ENCODE measurements at regions not wholly inside any gene's neighbourhood (a gene's known extent, or its start where the extent isn't known, plus 50 kb on each side); places are given as distances from the start of the nearest gene placed in this dataset.

DNA sequence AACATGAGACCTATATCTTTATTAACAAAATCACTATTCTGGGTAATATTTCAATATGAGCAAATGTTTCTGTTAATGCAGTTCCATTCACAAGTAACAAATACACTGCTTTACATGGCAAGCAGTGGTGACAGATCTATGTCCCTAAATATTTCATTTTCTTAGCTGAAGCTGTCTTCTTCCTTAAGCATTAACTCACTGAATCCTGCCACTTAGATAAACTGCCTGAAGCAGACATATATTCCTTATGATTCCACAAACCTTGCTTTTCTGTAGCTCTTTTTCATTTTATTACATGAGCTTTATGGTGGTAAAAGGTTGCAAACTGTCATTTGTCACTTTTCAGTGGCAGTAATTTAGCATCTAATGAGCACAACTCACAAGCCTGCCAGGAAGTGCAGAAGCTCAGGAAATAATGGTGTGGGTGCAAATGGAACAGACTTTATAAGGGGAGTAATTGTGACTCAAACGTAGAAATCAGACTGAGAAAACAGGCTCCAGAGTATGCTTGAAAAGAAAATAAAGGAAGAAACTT is 217.2 kb downstream of the XPNPEP1 start:
- no peaks in the 10 kb centered on the region for H4K20me1 ChIP-seq (replicated peaks in 1 of 2; ENCODE audit: control insufficient read depth in 1 of 2, insufficient read depth in 2 of 2, low read length in 2 of 2)
- H3K27ac ChIP-seq (ENCODE audit: low read depth, low read length), result no peak overlapping the region
- no peak overlapping the region for H4K91ac ChIP-seq (replicated peaks; ENCODE audit: insufficient read length, low read length)
- no peak overlapping the region for H2BK120ac ChIP-seq (replicated peaks; ENCODE audit: low read depth, low read length)
- no peak overlapping the region for H2AK5ac ChIP-seq (ENCODE audit: low read depth, low read length)
- H3K36me3 ChIP-seq (ENCODE audit: control insufficient read depth in 2 of 4, insufficient read depth in 4 of 4, low read length in 3 of 4), result no peaks in the 10 kb centered on the region
- H3K56ac ChIP-seq (replicated peaks; ENCODE audit: insufficient read length, low read depth, low read length), result no peak overlapping the region
- no peak overlapping the region for H2BK5ac ChIP-seq (ENCODE audit: low read depth, low read length)
- H3K27me3 ChIP-seq (replicated peaks in 1 of 4; ENCODE audit: control insufficient read depth in 3 of 4, extremely low read depth in 1 of 4, insufficient read depth in 3 of 4, low read length in 3 of 4), result no peaks in the 10 kb centered on the region
- DNase-seq (ENCODE audit: low read depth in 1 of 2, low spot score in 2 of 2) (no peak), FAIRE-seq (no peak)
- no peak overlapping the region for H3K4ac ChIP-seq (replicated peaks; ENCODE audit: insufficient read length, low read depth, low read length)
- no peaks in the 10 kb centered on the region for H3K79me2 ChIP-seq (ENCODE audit: control insufficient read depth in 1 of 2, insufficient read depth in 2 of 2, low read length in 2 of 2)
- H4K8ac ChIP-seq (ENCODE audit: extremely low read depth, insufficient read depth, low read length), result no peak overlapping the region
- H3K9me3 ChIP-seq (ENCODE audit: insufficient read depth in 2 of 2, low read depth in 1 of 2, low read length in 1 of 2), result peaks cover 2 to 4% of the 10 kb centered on the region in 2 experiments; a peak in 3 of 4 replicates
- H3K23ac ChIP-seq (ENCODE audit: insufficient read length), result no peak overlapping the region
- H3K14ac ChIP-seq (ENCODE audit: insufficient read length), result no peak overlapping the region
- no peak overlapping the region for H3K4me2 ChIP-seq (ENCODE audit: insufficient read depth in 1 of 2, low read depth in 2 of 2, low read length in 2 of 2)
- no peaks in the 10 kb centered on the region for H3K79me1 ChIP-seq (ENCODE audit: low read depth, low read length)
- ChIA-PET CTCF (ENCODE audit: partially characterized antibody) (no interaction called here), POLR2A (ENCODE audit: partially characterized antibody) (no interaction called here)
- no peak overlapping the region for H3K9ac ChIP-seq (replicated peaks in 1 of 4; ENCODE audit: extremely low read depth in 1 of 4, low read depth in 3 of 4, low read length in 3 of 4)
- H2AFZ ChIP-seq (ENCODE audit: low read length), result no peak overlapping the region
- H3K4me3 ChIP-seq (ENCODE audit: extremely low read depth in 1 of 4, insufficient read depth in 2 of 4, low read depth in 3 of 4, low read length in 4 of 4), result no peak overlapping the region
- H3K18ac ChIP-seq (ENCODE audit: extremely low read depth, low read length), result no peak overlapping the region
- H4K5ac ChIP-seq (ENCODE audit: insufficient read length, low read depth, low read length), result no peak overlapping the region
- 73% methylated on average over 1 of the region's 1 CpG; no CpG with 5 or more reads in 1 of the 2 experiments for WGBS, 2 experiments (ENCODE audit: extremely low coverage in 1 of 2, insufficient coverage in 1 of 2, insufficient read length in 1 of 2, insufficient replicate concordance in 2 of 2, low coverage in 1 of 2, low lambda C conversion rate in 2 of 2, missing lambda C conversion rate in 1 of 2)
- H3K4me1 ChIP-seq (replicated peaks in 1 of 4; ENCODE audit: control insufficient read depth in 3 of 4, insufficient read depth in 4 of 4, low read length in 3 of 4), result no peaks in the 10 kb centered on the region
- no peaks in the 10 kb centered on the region for H3K23me2 ChIP-seq (ENCODE audit: low read depth, low read length)
- no peak overlapping the region for H2BK15ac ChIP-seq (ENCODE audit: low read length)
- H2BK12ac ChIP-seq (ENCODE audit: low read depth, low read length), result no peak overlapping the region
- H2BK20ac ChIP-seq (ENCODE audit: low read length), result no peak overlapping the region
- no peak for TF ChIP-seq ZNF274 (IDR thresholded peaks at IDR 0.05; ENCODE audit: borderline replicate concordance, extremely low read depth, low read length)
- no peak for TF ChIP-seq MAFK (IDR thresholded peaks at IDR 0.05; ENCODE audit: low read depth, low read length)
- no peak for TF ChIP-seq JUND (IDR thresholded peaks at IDR 0.05; ENCODE audit: low read length)
- no peak for TF ChIP-seq SIX5 (IDR thresholded peaks at IDR 0.05; ENCODE audit: low read depth, low read length)
- TF ChIP-seq POLR2AphosphoS5 (IDR thresholded peaks at IDR 0.05; ENCODE audit: low read depth, low read length), result no peak
- TF ChIP-seq SP2 (IDR thresholded peaks at IDR 0.05; ENCODE audit: low read length), result no peak
- no peak for TF ChIP-seq ASH2L (IDR thresholded peaks at IDR 0.05; ENCODE audit: low read length)
- TF ChIP-seq CREB1 (IDR thresholded peaks at IDR 0.05), result no peak
- no peak for TF ChIP-seq SRF (IDR thresholded peaks at IDR 0.05; ENCODE audit: low read depth, low read length)
- TF ChIP-seq, protein P1, sequence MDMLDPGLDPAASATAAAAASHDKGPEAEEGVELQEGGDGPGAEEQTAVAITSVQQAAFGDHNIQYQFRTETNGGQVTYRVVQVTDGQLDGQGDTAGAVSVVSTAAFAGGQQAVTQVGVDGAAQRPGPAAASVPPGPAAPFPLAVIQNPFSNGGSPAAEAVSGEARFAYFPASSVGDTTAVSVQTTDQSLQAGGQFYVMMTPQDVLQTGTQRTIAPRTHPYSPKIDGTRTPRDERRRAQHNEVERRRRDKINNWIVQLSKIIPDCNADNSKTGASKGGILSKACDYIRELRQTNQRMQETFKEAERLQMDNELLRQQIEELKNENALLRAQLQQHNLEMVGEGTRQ (IDR thresholded peaks at IDR 0.05; ENCODE audit: low read length), result no peak
- no peak for TF ChIP-seq CHD2 (IDR thresholded peaks at IDR 0.05; ENCODE audit: low read length)
- TF ChIP-seq, protein P2, sequence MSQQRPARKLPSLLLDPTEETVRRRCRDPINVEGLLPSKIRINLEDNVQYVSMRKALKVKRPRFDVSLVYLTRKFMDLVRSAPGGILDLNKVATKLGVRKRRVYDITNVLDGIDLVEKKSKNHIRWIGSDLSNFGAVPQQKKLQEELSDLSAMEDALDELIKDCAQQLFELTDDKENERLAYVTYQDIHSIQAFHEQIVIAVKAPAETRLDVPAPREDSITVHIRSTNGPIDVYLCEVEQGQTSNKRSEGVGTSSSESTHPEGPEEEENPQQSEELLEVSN (IDR thresholded peaks at IDR 0.05), result no peak
- TF ChIP-seq YY1 (IDR thresholded peaks at IDR 0.05; ENCODE audit: low read depth, low read length), result no peak
- no peak for TF ChIP-seq PHF8 (conservative IDR thresholded peaks at IDR 0.05; ENCODE audit: low read depth, low read length)
- TF ChIP-seq TAF7 (optimal IDR thresholded peaks at IDR 0.05; ENCODE audit: borderline replicate concordance, low read depth, low read length), result no peak
